ENCODE measurements at regions not wholly inside any gene's neighbourhood (a gene's known extent, or its start where the extent isn't known, plus 50 kb on each side); places are given as distances from the start of the nearest gene placed in this dataset.
A peak's percentile ranks its signal among the peaks of the same experiment; 100 is the strongest.

GRCh38 chr3:30259730-30260129, 346.7 kb upstream of the TGFBR2 start:
- WGBS (ENCODE audit: low lambda C conversion rate, missing lambda C conversion rate) = 95% methylated on average over 2 of the region's 2 CpGs
- Histone ChIP-seq H4K20me1 (ENCODE audit: insufficient read depth, poor library complexity, severe bottlenecking) (no peaks in the 10 kb centered on the region), H3K36me3 (replicated peaks; ENCODE audit: insufficient read depth, low read depth) (no peaks in the 10 kb centered on the region), H3K79me2 (no peaks in the 10 kb centered on the region), H3K9me3 (ENCODE audit: low read depth) (no peaks in the 10 kb centered on the region), H3K27ac (peak overlapping the region; percentile 16), H3K9me2 (replicated peaks; ENCODE audit: insufficient read depth) (no peaks in the 10 kb centered on the region), H2AFZ (no peak overlapping the region), H3K4me3 (no peak overlapping the region), H3K4me2 (peak overlapping the region; percentile 53), H3K4me1 (ENCODE audit: insufficient read depth) (peaks cover 8% of the 10 kb centered on the region), H3K27me3 (no peaks in the 10 kb centered on the region)
- DNase-seq (ENCODE audit: low spot score) = no peak
- TF ChIP-seq EZH2phosphoT487 (IDR thresholded peaks at IDR 0.05; ENCODE audit: low read depth, severe bottlenecking, unreplicated experiment) (no peak), EZH2 (IDR thresholded peaks at IDR 0.05; ENCODE audit: borderline replicate concordance) (no peak), CTCF (IDR thresholded peaks at IDR 0.05; ENCODE audit: poor library complexity) (no peak)

- H3K36me3 ChIP-seq (replicated peaks; ENCODE audit: insufficient read depth, low read depth) = no peaks in the 10 kb centered on the region
- no peaks in the 10 kb centered on the region for H3K27me3 ChIP-seq
- no peak overlapping the region for H3K4me2 ChIP-seq
- H3K9me3 ChIP-seq (ENCODE audit: low read depth) = no peaks in the 10 kb centered on the region
- no peak overlapping the region for H3K4me3 ChIP-seq
- H4K20me1 ChIP-seq (ENCODE audit: insufficient read depth, poor library complexity, severe bottlenecking) = no peaks in the 10 kb centered on the region
- peaks cover 8% of the 10 kb centered on the region for H3K4me1 ChIP-seq (ENCODE audit: insufficient read depth)
- no peak overlapping the region for H2AFZ ChIP-seq
- no peaks in the 10 kb centered on the region for H3K9me2 ChIP-seq (replicated peaks; ENCODE audit: insufficient read depth)
- H3K27ac ChIP-seq = peak overlapping the region; percentile 10
- WGBS (ENCODE audit: low lambda C conversion rate, missing lambda C conversion rate) = 45% methylated on average over 3 of the region's 3 CpGs
- no peaks in the 10 kb centered on the region for H3K79me2 ChIP-seq
- TF ChIP-seq CTCF (IDR thresholded peaks at IDR 0.05; ENCODE audit: poor library complexity) (no peak), EZH2 (IDR thresholded peaks at IDR 0.05; ENCODE audit: borderline replicate concordance) (no peak), EZH2phosphoT487 (IDR thresholded peaks at IDR 0.05; ENCODE audit: low read depth, severe bottlenecking, unreplicated experiment) (no peak)
- DNase-seq (ENCODE audit: low spot score) = no peak
Observed at GRCh38 chr3:30260762-30261161, 345.6 kb upstream of the TGFBR2 start.

- Histone ChIP-seq H3K79me2 (no peaks in the 10 kb centered on the region), H3K27me3 (no peaks in the 10 kb centered on the region), H3K9me2 (replicated peaks; ENCODE audit: insufficient read depth) (no peaks in the 10 kb centered on the region), H4K20me1 (ENCODE audit: insufficient read depth, poor library complexity, severe bottlenecking) (no peaks in the 10 kb centered on the region), H2AFZ (no peak overlapping the region), H3K4me3 (no peak overlapping the region), H3K9me3 (ENCODE audit: low read depth) (no peaks in the 10 kb centered on the region), H3K36me3 (replicated peaks; ENCODE audit: insufficient read depth, low read depth) (no peaks in the 10 kb centered on the region), H3K4me2 (no peak overlapping the region), H3K4me1 (ENCODE audit: insufficient read depth) (peaks cover 6% of the 10 kb centered on the region), H3K27ac (no peak overlapping the region)
- no peak for DNase-seq (ENCODE audit: low spot score)
- TF ChIP-seq EZH2phosphoT487 (IDR thresholded peaks at IDR 0.05; ENCODE audit: low read depth, severe bottlenecking, unreplicated experiment) = no peak
- 92% methylated on average over 5 of the region's 5 CpGs for WGBS (ENCODE audit: low lambda C conversion rate, missing lambda C conversion rate)
Observed at GRCh38 chr3:30263238-30263924, 343.0 kb upstream of the TGFBR2 start.

- no peaks in the 10 kb centered on the region for H4K20me1 ChIP-seq (ENCODE audit: insufficient read depth, poor library complexity, severe bottlenecking)
- no peaks in the 10 kb centered on the region for H3K9me2 ChIP-seq (replicated peaks; ENCODE audit: insufficient read depth)
- 74% methylated on average over 4 of the region's 4 CpGs for WGBS (ENCODE audit: low lambda C conversion rate, missing lambda C conversion rate)
- peaks cover 4% of the 10 kb centered on the region for H3K4me1 ChIP-seq (ENCODE audit: insufficient read depth)
- H2AFZ ChIP-seq = no peak overlapping the region
- H3K79me2 ChIP-seq = no peaks in the 10 kb centered on the region
- H3K4me3 ChIP-seq = no peak overlapping the region
- no peaks in the 10 kb centered on the region for H3K9me3 ChIP-seq (ENCODE audit: low read depth)
- no peak for DNase-seq (ENCODE audit: low spot score)
- H3K36me3 ChIP-seq (replicated peaks; ENCODE audit: insufficient read depth, low read depth) = no peaks in the 10 kb centered on the region
- H3K27me3 ChIP-seq = no peaks in the 10 kb centered on the region
- TF ChIP-seq CTCF (IDR thresholded peaks at IDR 0.05; ENCODE audit: poor library complexity) = no peak
- no peak for TF ChIP-seq EZH2phosphoT487 (IDR thresholded peaks at IDR 0.05; ENCODE audit: low read depth, severe bottlenecking, unreplicated experiment)
- no peak for TF ChIP-seq EZH2 (IDR thresholded peaks at IDR 0.05; ENCODE audit: borderline replicate concordance)
- no peak overlapping the region for H3K27ac ChIP-seq
- no peak overlapping the region for H3K4me2 ChIP-seq
Observed at GRCh38 chr3:30263925-30264313, 342.5 kb upstream of the TGFBR2 start.

All from hepatocyte (in vitro differentiated cells).